ENCODE measurements at regions not wholly inside any gene's neighbourhood (a gene's known extent, or its start where the extent isn't known, plus 50 kb on each side); places are given as distances from the start of the nearest gene placed in this dataset.
"Not testable (repeated sequence)": the region's sequence is repeated elsewhere in the genome, so short reads cannot be mapped to it uniquely, and the experiment has no call there.

- not testable (repeated sequence) for DNase-seq
These were observed 51.9 kb downstream of the DIPK2A start for GRCh38 chr3:144023543-144023942.

- DNase-seq, result no peak
These were observed 57.3 kb downstream of the DIPK2A start for GRCh38 chr3:144028798-144029411.

DNA sequence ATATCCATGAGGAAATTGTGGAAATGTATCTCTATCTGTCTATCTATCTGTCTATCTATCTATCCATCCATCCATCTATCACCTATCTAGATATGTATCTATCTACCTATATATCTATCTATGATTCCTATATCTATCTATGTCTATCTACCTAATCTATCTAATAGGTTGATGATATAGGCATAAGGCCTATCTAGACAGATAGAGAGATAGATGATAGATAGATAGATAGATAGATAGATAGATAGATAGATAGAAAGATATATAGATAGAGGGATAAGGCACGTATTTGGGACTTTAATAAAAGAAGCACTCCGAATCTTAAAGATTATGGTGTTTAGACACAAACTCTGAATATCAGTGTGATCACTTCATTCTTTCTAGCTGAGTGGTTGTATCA is 58.1 kb downstream of the DIPK2A start:
- DNase-seq, result no peak

DNA sequence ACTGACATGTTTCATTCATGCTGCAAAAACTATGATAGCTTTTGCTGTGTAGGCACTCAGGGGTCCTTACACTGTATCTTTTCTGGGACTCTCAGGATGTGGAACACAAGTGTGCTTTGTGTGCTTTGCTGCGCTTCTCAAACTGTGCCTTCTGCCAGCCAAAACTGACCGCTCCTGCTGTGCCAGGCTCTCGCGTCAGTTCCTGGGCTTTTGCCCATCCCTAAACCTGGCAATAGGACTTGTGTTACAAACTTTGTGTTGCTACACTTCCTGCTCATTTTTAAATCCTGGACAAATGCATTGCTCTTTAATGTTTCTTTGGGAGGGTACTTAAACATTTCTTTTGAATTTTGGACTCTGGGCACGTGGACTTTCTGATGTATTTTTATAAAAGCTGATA is 60.3 kb downstream of the DIPK2A start:
- no peak for DNase-seq

DNA sequence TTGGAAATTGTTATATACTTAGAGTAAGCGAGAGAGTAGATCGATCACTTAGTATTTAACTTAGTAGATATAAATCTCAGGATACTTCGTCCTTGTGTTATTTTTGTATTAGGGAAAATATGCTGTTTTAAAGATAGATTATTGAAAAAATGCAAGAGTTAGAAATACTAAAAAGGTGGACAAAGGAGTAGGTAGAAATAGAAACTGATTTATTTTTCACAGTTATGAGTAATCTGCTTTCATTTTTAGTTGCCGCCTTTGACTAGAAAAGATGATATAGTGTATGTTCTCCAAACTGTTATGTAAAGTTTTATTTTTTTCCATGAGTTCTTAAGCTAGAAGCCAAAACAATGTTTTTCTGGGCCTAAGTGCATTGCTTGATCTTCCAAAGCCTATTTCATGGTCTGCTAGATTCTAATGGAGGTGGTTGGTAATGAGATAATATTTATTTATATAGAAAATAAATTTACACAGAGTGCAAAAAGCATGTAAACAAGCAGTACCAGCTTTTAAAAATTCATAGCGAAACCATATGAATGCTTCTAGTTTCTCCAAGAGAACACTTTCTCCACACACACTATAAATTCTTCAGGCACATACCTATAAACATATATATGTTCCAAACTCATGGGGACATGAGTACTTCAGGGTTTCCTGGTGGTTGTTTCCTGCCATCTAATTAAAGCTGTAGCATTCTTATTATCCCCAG is 61.1 kb downstream of the DIPK2A start:
- DNase-seq, result no peak

GRCh38 chr3:144033240-144033589 is 61.6 kb downstream of the DIPK2A start:
- no peak for DNase-seq

- DNase-seq, result no peak
These were observed 62.2 kb downstream of the DIPK2A start for GRCh38 chr3:144033863-144034262.

GRCh38 chr3:144034715-144035290 is 63.2 kb downstream of the DIPK2A start:
- DNase-seq, result no peak

- DNase-seq, result no peak
These were observed 64.9 kb downstream of the DIPK2A start for GRCh38 chr3:144036498-144036897.

GRCh38 chr3:144039661-144040060 is 68.0 kb downstream of the DIPK2A start:
- no peak for DNase-seq

DNA sequence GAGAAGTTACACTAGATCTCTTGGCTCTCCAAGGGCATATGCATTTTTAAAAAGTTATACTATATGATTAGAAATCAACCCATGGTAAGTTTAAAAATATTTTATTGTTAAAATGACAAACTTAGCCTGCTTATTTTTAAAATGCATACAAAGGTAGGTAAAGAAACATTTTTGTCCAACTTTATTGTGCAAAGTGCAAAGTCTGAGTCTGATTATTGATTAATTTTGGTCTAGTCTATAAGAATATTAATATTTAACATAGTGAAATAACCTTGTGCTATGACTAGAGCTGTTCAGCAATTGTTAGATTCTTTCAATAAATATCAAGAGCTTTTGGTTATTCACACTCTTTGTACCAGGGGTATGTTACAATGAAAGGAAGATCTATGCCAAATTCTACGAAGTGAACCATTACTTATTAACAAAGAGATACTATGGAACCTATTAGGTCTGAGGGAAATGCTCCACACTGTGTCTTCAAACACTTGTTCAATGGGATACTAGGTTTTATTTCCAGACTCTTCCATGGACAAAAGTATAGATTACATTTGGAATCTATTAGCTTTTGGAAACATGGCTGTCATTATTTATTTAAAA is 70.4 kb downstream of the DIPK2A start:
- no peak for DNase-seq

DNA sequence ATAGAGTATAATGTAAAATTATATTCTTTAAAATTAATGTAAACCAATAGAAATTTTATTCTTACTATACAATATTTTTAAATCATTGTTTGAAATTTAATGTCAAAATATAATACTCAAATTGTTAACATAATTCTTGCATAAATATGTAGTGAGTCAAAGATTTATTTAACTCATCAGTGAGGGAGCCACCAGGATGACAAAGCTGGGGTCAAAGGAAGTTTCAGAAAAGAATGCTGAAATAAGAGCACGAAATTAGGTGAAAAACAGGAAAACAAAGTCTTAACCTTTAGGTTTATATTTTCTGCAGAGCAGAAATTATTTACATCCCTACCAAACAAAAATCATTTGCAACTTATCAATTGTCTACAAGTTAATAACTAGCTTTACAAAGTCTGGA is 74.1 kb downstream of the DIPK2A start:
- no peak for DNase-seq

- DNase-seq, result no peak
These were observed 77.8 kb downstream of the DIPK2A start for GRCh38 chr3:144049374-144049773.

DNA sequence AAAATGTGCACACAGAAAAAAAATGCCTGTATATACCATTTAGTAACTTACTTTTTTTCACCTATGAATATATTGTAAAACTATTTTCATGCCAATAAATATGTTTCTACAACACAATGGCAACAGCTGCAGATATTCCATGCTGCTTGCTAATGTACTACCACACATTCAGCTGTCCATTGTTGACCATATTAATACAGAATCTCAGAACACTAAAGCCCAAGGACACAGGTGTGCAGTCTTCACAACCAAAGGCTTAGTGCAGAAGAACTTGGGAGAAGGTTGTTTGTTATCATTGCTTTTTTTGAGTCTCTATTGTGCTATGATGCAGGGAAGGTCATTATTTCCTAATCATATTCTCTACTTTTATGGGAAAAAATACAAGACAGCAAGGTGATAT is 79.6 kb downstream of the DIPK2A start:
- no peak for DNase-seq

DNA sequence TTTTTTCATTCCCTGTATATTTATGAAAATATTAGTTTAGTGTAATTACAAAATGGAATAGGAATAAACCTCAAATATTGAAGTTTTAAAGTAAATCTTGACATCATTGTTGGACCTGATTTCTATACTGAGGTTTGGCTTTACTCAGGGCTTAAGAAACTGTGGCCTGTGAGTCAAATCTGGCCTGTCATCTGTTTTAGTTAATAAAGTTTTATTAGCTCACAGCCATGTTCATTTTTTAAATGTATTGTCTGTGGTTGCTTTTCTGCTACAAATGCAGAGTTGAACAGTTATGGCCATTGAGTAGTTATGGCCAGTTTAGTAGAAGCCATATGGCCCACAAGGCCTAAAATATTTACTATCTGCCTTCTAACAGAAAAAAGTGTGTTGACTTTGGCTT is 80.7 kb downstream of the DIPK2A start:
- DNase-seq, result no peak

- no peak for DNase-seq
These were observed 81.5 kb downstream of the DIPK2A start for GRCh38 chr3:144053121-144053520.

- DNase-seq, result no peak
These were observed 83.1 kb downstream of the DIPK2A start for GRCh38 chr3:144054766-144055165.

- no peak for DNase-seq
These were observed 84.0 kb downstream of the DIPK2A start for GRCh38 chr3:144055604-144056003.

DNA sequence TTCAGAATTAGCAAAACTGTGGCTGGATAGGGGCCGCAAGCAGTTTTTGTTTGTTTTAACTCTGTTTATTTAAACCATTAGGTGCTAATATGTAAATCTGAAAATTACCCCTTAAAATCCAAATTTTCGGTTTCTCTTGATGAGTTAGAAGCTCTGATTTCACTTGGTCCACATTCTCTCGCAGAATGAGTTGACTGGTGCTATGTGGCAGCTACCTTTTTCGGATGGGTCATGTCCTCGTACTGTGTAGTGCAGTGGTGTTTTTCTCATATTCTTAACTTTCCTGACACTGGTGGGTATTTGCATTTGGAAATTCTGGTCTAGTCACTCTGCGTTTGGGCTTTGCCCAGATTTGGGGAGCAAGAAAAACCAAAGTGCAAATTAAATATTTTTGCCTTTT is 87.1 kb downstream of the DIPK2A start:
- DNase-seq, result no peak

DNA sequence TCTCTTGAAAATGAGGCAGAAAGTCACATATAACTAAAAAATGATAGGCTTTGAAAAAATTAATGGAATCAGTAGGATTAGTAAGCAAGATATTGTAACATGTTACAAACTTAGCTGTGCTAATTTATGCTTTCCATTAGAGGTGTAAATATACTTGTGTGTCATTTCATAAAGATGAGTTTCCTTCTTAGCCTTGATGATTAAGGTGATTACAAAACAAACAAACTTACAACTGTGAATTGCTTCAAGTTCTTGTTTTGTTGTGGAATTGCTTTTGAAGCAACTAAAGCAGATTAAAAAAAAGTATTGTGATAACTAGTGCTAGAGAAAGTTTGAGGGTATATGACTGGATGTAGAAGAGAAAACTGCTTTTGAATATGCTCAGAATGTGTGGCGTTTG is 87.9 kb downstream of the DIPK2A start:
- no peak for DNase-seq

- DNase-seq, result no peak
These were observed 89.3 kb downstream of the DIPK2A start for GRCh38 chr3:144060881-144061280.

- DNase-seq, result no peak
These were observed 91.7 kb downstream of the DIPK2A start for GRCh38 chr3:144063306-144063705.

- no peak for DNase-seq
These were observed 95.4 kb downstream of the DIPK2A start for GRCh38 chr3:144067059-144067458.

DNA sequence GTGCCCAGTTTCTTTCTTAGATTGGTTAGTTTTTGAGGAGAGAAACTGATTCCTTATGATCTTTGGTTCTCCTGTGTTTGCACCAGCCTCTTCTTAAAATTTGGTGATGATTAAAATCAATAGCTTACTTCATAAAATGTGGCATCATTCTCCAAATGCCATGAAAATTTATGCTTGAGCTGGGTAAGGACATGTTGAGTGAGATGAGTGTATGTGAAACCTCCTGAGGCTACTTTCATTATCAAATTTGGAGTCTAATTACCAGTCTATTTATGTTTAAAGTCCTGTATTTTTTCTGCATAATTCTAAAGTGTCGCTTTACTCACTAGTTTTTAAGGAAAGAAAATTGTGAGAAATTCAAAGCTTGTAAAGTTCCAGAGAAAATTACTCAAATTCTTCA is 102.1 kb downstream of the DIPK2A start:
- DNase-seq, result no peak

All from NCI-H1436 (cell line).